Inflammatory macrophage treated with lipopolysaccharide for 4 hours (primary cell): ENCODE measurements at regions not wholly inside any gene's neighbourhood (a gene's known extent, or its start where the extent isn't known, plus 50 kb on each side); places are given as distances from the start of the nearest gene placed in this dataset.

Source experiments
- DNase-seq: peaks from one replicate; pipeline ENCODE4 v3.0.0-alpha.2; 2020

DNA sequence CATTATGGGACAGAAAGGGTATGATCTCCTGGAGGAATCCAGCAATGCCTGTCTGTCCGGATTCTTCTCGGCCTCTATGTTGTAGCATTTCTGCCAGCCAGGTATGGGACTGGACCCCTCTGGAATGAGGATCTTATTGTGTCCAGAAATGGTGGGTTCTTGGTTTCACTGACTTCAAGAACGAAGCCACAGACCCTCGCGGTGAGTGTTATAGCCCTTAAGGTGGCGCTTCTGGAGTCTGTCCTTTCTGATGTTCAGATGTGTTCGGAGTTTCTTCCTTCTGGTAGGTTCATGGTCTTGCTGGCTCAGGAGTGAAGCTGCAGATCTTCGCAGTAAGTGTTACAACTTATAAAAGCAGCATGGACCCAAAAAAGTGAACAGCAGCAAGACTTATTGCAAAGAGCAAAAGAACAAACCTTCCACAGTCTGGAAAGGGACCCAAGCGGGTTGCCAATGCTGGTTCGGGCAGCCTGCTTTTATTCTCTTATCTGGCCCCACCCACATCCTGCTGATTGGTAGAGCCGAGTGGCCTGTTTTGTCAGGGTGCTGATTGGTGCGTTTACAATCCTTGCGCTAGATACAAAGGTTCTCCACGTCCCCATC lies 62.3 kb upstream of the IER3 start:
- no peak for DNase-seq

GRCh38 chr6:30804333-30804732 lies 60.0 kb upstream of the IER3 start:
- no peak for DNase-seq

DNA sequence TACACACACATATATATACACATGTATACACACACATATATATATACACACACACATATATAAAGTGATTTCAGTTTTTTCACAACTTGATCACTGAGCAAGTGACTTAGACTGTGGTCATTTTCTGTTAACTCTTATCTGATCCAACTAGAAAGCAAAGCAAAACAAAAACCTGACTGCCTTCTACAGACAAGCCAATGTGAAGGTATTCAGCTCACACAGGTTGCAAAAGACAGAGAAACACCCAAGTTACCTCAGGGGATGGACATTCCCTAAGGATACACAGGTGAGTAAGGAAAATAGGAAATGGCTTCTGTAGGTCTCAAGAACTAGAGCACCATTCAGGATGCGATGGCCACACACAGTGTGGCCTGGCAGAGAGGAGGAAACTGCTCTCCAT lies 58.4 kb upstream of the IER3 start:
- DNase-seq: no peak

- no peak for DNase-seq
Observed at GRCh38 chr6:30801950-30802349, 57.6 kb upstream of the IER3 start.

GRCh38 chr6:30800871-30801270 lies 56.5 kb upstream of the IER3 start:
- no peak for DNase-seq

DNA sequence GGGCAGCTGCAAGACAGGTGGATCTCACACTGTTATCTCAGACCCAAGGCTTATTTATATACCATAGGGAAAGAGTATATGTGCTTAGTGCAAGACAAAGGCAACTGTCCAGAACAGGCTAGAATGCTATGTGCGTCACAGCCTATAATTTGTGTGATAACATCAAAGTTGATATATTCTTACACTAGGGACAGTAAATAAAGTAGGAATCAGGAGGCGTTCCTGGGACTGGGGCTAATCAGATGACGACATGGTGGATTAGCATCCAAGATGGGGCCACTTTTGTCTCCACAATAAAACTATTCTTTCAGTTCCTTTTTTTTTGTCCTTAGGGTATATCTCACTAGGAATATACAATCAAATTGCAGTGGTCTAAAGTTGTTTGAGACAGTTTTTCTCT lies 54.9 kb upstream of the IER3 start:
- DNase-seq: no peak

DNA sequence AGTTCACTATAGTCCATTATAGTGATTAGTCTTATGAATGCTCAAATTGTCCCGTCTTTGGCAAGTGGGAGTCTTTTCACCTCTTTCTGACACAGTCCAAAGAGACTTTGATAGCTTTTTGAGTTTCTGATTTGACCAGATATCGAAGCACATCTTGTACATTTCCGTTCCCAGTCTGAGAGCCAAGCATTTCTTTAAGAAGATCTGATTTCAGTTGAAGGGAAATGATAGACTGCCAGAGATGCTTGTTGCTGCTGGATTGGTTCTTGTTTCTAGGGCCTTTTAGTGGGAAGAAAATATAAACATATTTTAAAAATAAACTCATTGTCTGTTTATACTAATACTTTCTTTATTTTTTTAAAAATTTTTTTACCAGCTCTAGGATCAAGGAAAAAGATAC lies 54.1 kb upstream of the IER3 start:
- DNase-seq: no peak

GRCh38 chr6:30795549-30796293 lies 51.4 kb upstream of the IER3 start:
- DNase-seq: no peak
